ENCODE measurements at regions not wholly inside any gene's neighbourhood (a gene's known extent, or its start where the extent isn't known, plus 50 kb on each side); places are given as distances from the start of the nearest gene placed in this dataset.
"Not testable (repeated sequence)": the region's sequence is repeated elsewhere in the genome, so short reads cannot be mapped to it uniquely, and the experiment has no call there.

- Histone ChIP-seq H3K27ac (no peak overlapping the region), H3K4me3 (no peak overlapping the region), H3K4me1 (replicated peaks in 1 of 2) (no peaks in the 10 kb centered on the region)
- in situ Hi-C loops (cut with MboI; ENCODE audit: low pct_unique_long_range_greater_than_20kb in 2 of 9, low sequenced_read_pairs in 9 of 9, unreplicated experiment in 9 of 9), result no loop called here
- ATAC-seq (replicated peaks in 6 of 8), result peak in 6 of 8 experiments; percentile 21 to 91 (median 62)
- WGBS, 10 experiments, result 0 to 52% (median 39%) methylated on average over 2 to 3 of the region's 3 CpGs; no CpG with 5 or more reads in 2 of the 10 experiments
Observed at GRCh38 chr5:29005386-29005785, 1967.0 kb upstream of the CDH9 start.

GRCh38 chr5:29002481-29002880, 1964.1 kb upstream of the CDH9 start:
- Histone ChIP-seq H3K4me3 (no peak overlapping the region), H3K4me1 (replicated peaks in 1 of 2) (no peaks in the 10 kb centered on the region), H3K27ac (no peak overlapping the region)
- WGBS, 10 experiments, result 0 to 100% (median 80%) methylated on average over 1 to 6 of the region's 6 CpGs; no CpG with 5 or more reads in 1 of the 10 experiments
- in situ Hi-C loops (cut with MboI; ENCODE audit: low pct_unique_long_range_greater_than_20kb in 2 of 9, low sequenced_read_pairs in 9 of 9, unreplicated experiment in 9 of 9), result no loop called here
- ATAC-seq (replicated peaks in 6 of 8), result no peak

- peak in 1 of 8 experiments; percentile 36 for ATAC-seq (replicated peaks in 6 of 8)
- no peak overlapping the region for H3K27ac ChIP-seq
- in situ Hi-C loops (cut with MboI; ENCODE audit: low pct_unique_long_range_greater_than_20kb in 2 of 9, low sequenced_read_pairs in 9 of 9, unreplicated experiment in 9 of 9), result no loop called here
- H3K4me1 ChIP-seq (replicated peaks in 1 of 2), result no peaks in the 10 kb centered on the region
- H3K4me3 ChIP-seq, result no peak overlapping the region
- 0 to 89% (median 12%) methylated on average over 1 to 3 of the region's 3 CpGs; no CpG with 5 or more reads in 4 of the 10 experiments for WGBS, 10 experiments
Observed at GRCh38 chr5:29001666-29002065, 1963.3 kb upstream of the CDH9 start.

GRCh38 chr5:28984639-28985038, 1946.3 kb upstream of the CDH9 start:
- in situ Hi-C loops (cut with MboI; ENCODE audit: low pct_unique_long_range_greater_than_20kb in 2 of 9, low sequenced_read_pairs in 9 of 9, unreplicated experiment in 9 of 9), result no loop called here
- H3K4me3 ChIP-seq, result no peak overlapping the region
- 0 to 100% (median 72%) methylated on average over 1 to 2 of the region's 2 CpGs; no CpG with 5 or more reads in 2 of the 10 experiments for WGBS, 10 experiments
- no peak for ATAC-seq (replicated peaks in 6 of 8)
- H3K27ac ChIP-seq, result no peak overlapping the region
- H3K4me1 ChIP-seq (replicated peaks in 1 of 2), result no peaks in the 10 kb centered on the region

- ATAC-seq (replicated peaks in 6 of 8), result no peak
- in situ Hi-C loops (cut with MboI; ENCODE audit: low pct_unique_long_range_greater_than_20kb in 2 of 9, low sequenced_read_pairs in 9 of 9, unreplicated experiment in 9 of 9), result no loop called here
- H3K27ac ChIP-seq, result no peak overlapping the region
- 10 to 100% (median 86%) methylated on average over 2 of the region's 2 CpGs for whole genome bisulfite sequencing, 10 experiments
- H3K4me1 ChIP-seq (replicated peaks in 1 of 2), result no peaks in the 10 kb centered on the region
- no peak overlapping the region for H3K4me3 ChIP-seq
Observed at GRCh38 chr5:28975508-28975907, 1937.1 kb upstream of the CDH9 start.

- no peak for ATAC-seq (replicated peaks in 6 of 8)
- WGBS, 10 experiments, result 100% methylated on average over 1 to 3 of the region's 3 CpGs; no CpG with 5 or more reads in 8 of the 10 experiments
- H3K4me1 ChIP-seq (replicated peaks in 1 of 2), result peaks cover 0 to 6% of the 10 kb centered on the region in 2 donors
- in situ Hi-C loops (cut with MboI; ENCODE audit: low pct_unique_long_range_greater_than_20kb in 2 of 9, low sequenced_read_pairs in 9 of 9, unreplicated experiment in 9 of 9), result no loop called here
- H3K27ac ChIP-seq, result no peak overlapping the region
- no peak overlapping the region for H3K4me3 ChIP-seq
Observed at GRCh38 chr5:28967848-28968247, 1929.5 kb upstream of the CDH9 start.

GRCh38 chr5:28961816-28962215, 1923.4 kb upstream of the CDH9 start:
- in situ Hi-C loops (cut with MboI; ENCODE audit: low pct_unique_long_range_greater_than_20kb in 2 of 9, low sequenced_read_pairs in 9 of 9, unreplicated experiment in 9 of 9), result no loop called here
- peaks cover 0 to 6% of the 10 kb centered on the region in 2 donors for H3K4me1 ChIP-seq (replicated peaks in 1 of 2)
- no peak overlapping the region for H3K27ac ChIP-seq
- H3K4me3 ChIP-seq, result no peak overlapping the region
- no peak for ATAC-seq (replicated peaks in 6 of 8)

GRCh38 chr5:28958581-28958980, 1920.2 kb upstream of the CDH9 start:
- 0 to 93% (median 71%) methylated on average over 1 to 2 of the region's 2 CpGs; no CpG with 5 or more reads in 3 of the 10 experiments for WGBS, 10 experiments
- H3K27ac ChIP-seq, result no peak overlapping the region
- ATAC-seq (replicated peaks in 6 of 8), result no peak
- in situ Hi-C loops (cut with MboI; ENCODE audit: low pct_unique_long_range_greater_than_20kb in 2 of 9, low sequenced_read_pairs in 9 of 9, unreplicated experiment in 9 of 9), result no loop called here
- no peak overlapping the region for H3K4me3 ChIP-seq
- H3K4me1 ChIP-seq (replicated peaks in 1 of 2), result peaks cover 0 to 3% of the 10 kb centered on the region in 2 donors

GRCh38 chr5:28957450-28957849, 1919.1 kb upstream of the CDH9 start:
- Histone ChIP-seq H3K4me1 (replicated peaks in 1 of 2) (no peaks in the 10 kb centered on the region), H3K4me3 (no peak overlapping the region), H3K27ac (no peak overlapping the region)
- in situ Hi-C loops (cut with MboI; ENCODE audit: low pct_unique_long_range_greater_than_20kb in 2 of 9, low sequenced_read_pairs in 9 of 9, unreplicated experiment in 9 of 9), result no loop called here
- ATAC-seq (replicated peaks in 6 of 8), result no peak

GRCh38 chr5:28954074-28954473, 1915.7 kb upstream of the CDH9 start:
- in situ Hi-C loops (cut with MboI; ENCODE audit: low pct_unique_long_range_greater_than_20kb in 2 of 9, low sequenced_read_pairs in 9 of 9, unreplicated experiment in 9 of 9), result no loop called here
- ATAC-seq (replicated peaks in 6 of 8), result no peak
- H3K27ac ChIP-seq, result no peak overlapping the region
- WGBS, 10 experiments, result 0 to 96% (median 58%) methylated on average over 1 to 4 of the region's 4 CpGs; no CpG with 5 or more reads in 2 of the 10 experiments
- no peak overlapping the region for H3K4me3 ChIP-seq
- no peaks in the 10 kb centered on the region for H3K4me1 ChIP-seq (replicated peaks in 1 of 2)

- in situ Hi-C loops (cut with MboI; ENCODE audit: low pct_unique_long_range_greater_than_20kb in 2 of 9, low sequenced_read_pairs in 9 of 9, unreplicated experiment in 9 of 9), result no loop called here
- Histone ChIP-seq H3K4me3 (no peak overlapping the region), H3K4me1 (replicated peaks in 1 of 2) (no peaks in the 10 kb centered on the region), H3K27ac (no peak overlapping the region)
- ATAC-seq (replicated peaks in 6 of 8), result no peak
- WGBS, 10 experiments, result 4 to 100% (median 72%) methylated on average over 1 to 2 of the region's 2 CpGs
Observed at GRCh38 chr5:28947865-28948264, 1909.5 kb upstream of the CDH9 start.

- in situ Hi-C loops (cut with MboI; ENCODE audit: low pct_unique_long_range_greater_than_20kb in 2 of 9, low sequenced_read_pairs in 9 of 9, unreplicated experiment in 9 of 9), result no loop called here
- no peak overlapping the region for H3K27ac ChIP-seq
- H3K4me1 ChIP-seq (replicated peaks in 1 of 2), result no peaks in the 10 kb centered on the region
- ATAC-seq (replicated peaks in 6 of 8), result no peak
- H3K4me3 ChIP-seq, result no peak overlapping the region
Observed at GRCh38 chr5:28945859-28946258, 1907.5 kb upstream of the CDH9 start.

GRCh38 chr5:28929366-28929765, 1891.0 kb upstream of the CDH9 start:
- 0% methylated on average over 1 of the region's 24 CpGs; no CpG with 5 or more reads in 8 of the 10 experiments for WGBS, 10 experiments
- H3K27ac ChIP-seq; in situ Hi-C loops (cut with MboI; ENCODE audit: low pct_unique_long_range_greater_than_20kb in 2 of 9, low sequenced_read_pairs in 9 of 9, unreplicated experiment in 9 of 9); ATAC-seq (replicated peaks in 6 of 8); H3K4me3 ChIP-seq; H3K4me1 ChIP-seq (replicated peaks in 1 of 2): not testable (repeated sequence)

- in situ Hi-C loops (cut with MboI; ENCODE audit: low pct_unique_long_range_greater_than_20kb in 2 of 9, low sequenced_read_pairs in 9 of 9, unreplicated experiment in 9 of 9); H3K4me3 ChIP-seq; H3K4me1 ChIP-seq (replicated peaks in 1 of 2); ATAC-seq (replicated peaks in 6 of 8); H3K27ac ChIP-seq: not testable (repeated sequence)
- 75% methylated on average over 8 of the region's 23 CpGs; no CpG with 5 or more reads in 9 of the 10 experiments for WGBS, 10 experiments
Observed at GRCh38 chr5:28928327-28928790, 1890.0 kb upstream of the CDH9 start.
